ENCODE measurements at regions not wholly inside any gene's neighbourhood (a gene's known extent, or its start where the extent isn't known, plus 50 kb on each side); places are given as distances from the start of the nearest gene placed in this dataset.

GRCh38 chr3:154662851-154663250 is 232.9 kb upstream of the GPR149 start:
- intact Hi-C loops (cut with micrococcal nuclease): no loop called here
- WGBS (ENCODE audit: insufficient coverage): 86% methylated on average over 3 of the region's 3 CpGs

GRCh38 chr3:154660811-154661210 is 230.8 kb upstream of the GPR149 start:
- intact Hi-C loops (cut with micrococcal nuclease): no loop called here
- DNase-seq: no peak
- H3K4me1 ChIP-seq (ENCODE audit: control insufficient read depth, insufficient read depth, low read length): no peaks in the 10 kb centered on the region
- H3K36me3 Mint-ChIP-seq: no peaks in the 10 kb centered on the region
- WGBS (ENCODE audit: insufficient coverage): 79% methylated on average over 2 of the region's 2 CpGs
- ATAC-seq: no peak
- no peaks in the 10 kb centered on the region for H3K36me3 ChIP-seq (ENCODE audit: control insufficient read depth, insufficient read depth, low read length)
- H3K9me3 Mint-ChIP-seq: peaks cover 5 to 24% of the 10 kb centered on the region in 2 donors
- no peaks in the 10 kb centered on the region for H3K9me3 ChIP-seq (ENCODE audit: control insufficient read depth, insufficient read depth, low read length)
- no peak overlapping the region for H3K27ac Mint-ChIP-seq
- no peak overlapping the region for H3K4me3 ChIP-seq (ENCODE audit: low read length)
- H3K4me3 Mint-ChIP-seq: no peak overlapping the region
- H3K27me3 Mint-ChIP-seq (ENCODE audit: low read depth in 2 of 2): no peaks in the 10 kb centered on the region
- no peak overlapping the region for H3K27ac ChIP-seq (ENCODE audit: low read length)
- no peaks in the 10 kb centered on the region for H3K27me3 ChIP-seq (ENCODE audit: control insufficient read depth, insufficient read depth, low read length)
- no peak for TF ChIP-seq CTCF (IDR thresholded peaks at IDR 0.05)
- no peaks in the 10 kb centered on the region for H3K4me1 Mint-ChIP-seq

More at GRCh38 chr3:154662851-154663250, 232.9 kb upstream of the GPR149 start:
- no peak for DNase-seq
- no peak for ATAC-seq
- TF ChIP-seq CTCF (IDR thresholded peaks at IDR 0.05): no peak
- Histone ChIP-seq H3K9me3 (ENCODE audit: control insufficient read depth, insufficient read depth, low read length) (no peaks in the 10 kb centered on the region), H3K27me3 (ENCODE audit: control insufficient read depth, insufficient read depth, low read length) (no peaks in the 10 kb centered on the region), H3K27ac (ENCODE audit: low read length) (no peak overlapping the region), H3K36me3 (ENCODE audit: control insufficient read depth, insufficient read depth, low read length) (no peaks in the 10 kb centered on the region), H3K4me3 (ENCODE audit: low read length) (no peak overlapping the region), H3K4me1 (ENCODE audit: control insufficient read depth, insufficient read depth, low read length) (no peaks in the 10 kb centered on the region)
- no peaks in the 10 kb centered on the region for H3K27me3 Mint-ChIP-seq (ENCODE audit: low read depth in 2 of 2)
- H3K4me1 Mint-ChIP-seq: no peaks in the 10 kb centered on the region
- H3K27ac Mint-ChIP-seq: no peak overlapping the region
- no peaks in the 10 kb centered on the region for H3K36me3 Mint-ChIP-seq
- H3K4me3 Mint-ChIP-seq: no peak overlapping the region
- peaks cover 6 to 21% of the 10 kb centered on the region in 2 donors for H3K9me3 Mint-ChIP-seq

- Mint-ChIP-seq H3K27me3 (ENCODE audit: low read depth in 2 of 2) (no peaks in the 10 kb centered on the region), H3K4me1 (no peaks in the 10 kb centered on the region), H3K4me3 (no peak overlapping the region), H3K27ac (no peak overlapping the region), H3K36me3 (no peaks in the 10 kb centered on the region), H3K9me3 (peaks cover 7 to 18% of the 10 kb centered on the region in 2 donors)
- H3K4me1 ChIP-seq (ENCODE audit: control insufficient read depth, insufficient read depth, low read length): no peaks in the 10 kb centered on the region
- H3K27me3 ChIP-seq (ENCODE audit: control insufficient read depth, insufficient read depth, low read length): no peaks in the 10 kb centered on the region
- intact Hi-C loops (cut with micrococcal nuclease): no loop called here
- DNase-seq (no peak), ATAC-seq (no peak)
- no peak overlapping the region for H3K27ac ChIP-seq (ENCODE audit: low read length)
- H3K36me3 ChIP-seq (ENCODE audit: control insufficient read depth, insufficient read depth, low read length): no peaks in the 10 kb centered on the region
- H3K4me3 ChIP-seq (ENCODE audit: low read length): no peak overlapping the region
- no peak for TF ChIP-seq CTCF (IDR thresholded peaks at IDR 0.05)
- no peaks in the 10 kb centered on the region for H3K9me3 ChIP-seq (ENCODE audit: control insufficient read depth, insufficient read depth, low read length)
These were observed 228.0 kb upstream of the GPR149 start for GRCh38 chr3:154658000-154658399.

- H3K9me3 Mint-ChIP-seq: peaks cover 7 to 15% of the 10 kb centered on the region in 2 donors
- H3K4me3 ChIP-seq (ENCODE audit: low read length): no peak overlapping the region
- H3K4me3 Mint-ChIP-seq: no peak overlapping the region
- intact Hi-C loops (cut with micrococcal nuclease): no loop called here
- H3K9me3 ChIP-seq (ENCODE audit: control insufficient read depth, insufficient read depth, low read length): no peaks in the 10 kb centered on the region
- DNase-seq: no peak
- 87% methylated on average over 4 of the region's 4 CpGs for WGBS (ENCODE audit: insufficient coverage)
- H3K4me1 ChIP-seq (ENCODE audit: control insufficient read depth, insufficient read depth, low read length): no peaks in the 10 kb centered on the region
- TF ChIP-seq CTCF (IDR thresholded peaks at IDR 0.05): no peak
- H3K27me3 Mint-ChIP-seq (ENCODE audit: low read depth in 2 of 2): no peaks in the 10 kb centered on the region
- no peak overlapping the region for H3K27ac ChIP-seq (ENCODE audit: low read length)
- no peak overlapping the region for H3K27ac Mint-ChIP-seq
- H3K27me3 ChIP-seq (ENCODE audit: control insufficient read depth, insufficient read depth, low read length): no peaks in the 10 kb centered on the region
- ATAC-seq: no peak
- no peaks in the 10 kb centered on the region for H3K4me1 Mint-ChIP-seq
- no peaks in the 10 kb centered on the region for H3K36me3 ChIP-seq (ENCODE audit: control insufficient read depth, insufficient read depth, low read length)
- H3K36me3 Mint-ChIP-seq: no peaks in the 10 kb centered on the region
These were observed 227.2 kb upstream of the GPR149 start for GRCh38 chr3:154657218-154657617.
